ENCODE measurements at regions not wholly inside any gene's neighbourhood (a gene's known extent, or its start where the extent isn't known, plus 50 kb on each side); places are given as distances from the start of the nearest gene placed in this dataset.

- DNase-seq, result no peak
Measured at GRCh38 chr1:98478121-98478520, 183.4 kb upstream of the SNX7 start.

- no peak for DNase-seq
Measured at GRCh38 chr1:98472878-98473277, 188.6 kb upstream of the SNX7 start.

- DNase-seq, result no peak
Measured at GRCh38 chr1:98471633-98472032, 189.9 kb upstream of the SNX7 start.

GRCh38 chr1:98468111-98468717 lies 193.3 kb upstream of the SNX7 start:
- DNase-seq, result peak; percentile 56 to 57

- DNase-seq, result no peak
Measured at GRCh38 chr1:98467586-98467985, 193.9 kb upstream of the SNX7 start.

GRCh38 chr1:98467122-98467521 lies 194.4 kb upstream of the SNX7 start:
- no peak for DNase-seq

- DNase-seq, result no peak
Measured at GRCh38 chr1:98461873-98462385, 199.6 kb upstream of the SNX7 start.

- DNase-seq, result no peak
Measured at GRCh38 chr1:98460136-98460535, 201.4 kb upstream of the SNX7 start.

GRCh38 chr1:98459486-98459870 lies 202.0 kb upstream of the SNX7 start:
- DNase-seq, result no peak

- no peak for DNase-seq
Measured at GRCh38 chr1:98458511-98459485, 202.7 kb upstream of the SNX7 start.

GRCh38 chr1:98457248-98457647 lies 204.3 kb upstream of the SNX7 start:
- DNase-seq, result no peak

GRCh38 chr1:98454666-98455065 lies 206.9 kb upstream of the SNX7 start:
- no peak for DNase-seq

GRCh38 chr1:98453066-98453465 lies 208.5 kb upstream of the SNX7 start:
- no peak for DNase-seq

- DNase-seq, result no peak
Measured at GRCh38 chr1:98452162-98452561, 209.4 kb upstream of the SNX7 start.

GRCh38 chr1:98441281-98441680 lies 220.2 kb upstream of the SNX7 start:
- no peak for DNase-seq

GRCh38 chr1:98439471-98439870 lies 222.1 kb upstream of the SNX7 start:
- no peak for DNase-seq

GRCh38 chr1:98437540-98437939 lies 224.0 kb upstream of the SNX7 start:
- DNase-seq, result no peak

GRCh38 chr1:98437011-98437410 lies 224.5 kb upstream of the SNX7 start:
- no peak for DNase-seq

- DNase-seq, result no peak
Measured at GRCh38 chr1:98429965-98430443, 231.5 kb upstream of the SNX7 start.

- DNase-seq, result no peak
Measured at GRCh38 chr1:98428864-98429263, 232.7 kb upstream of the SNX7 start.

- DNase-seq, result no peak
Measured at GRCh38 chr1:98427664-98428063, 233.9 kb upstream of the SNX7 start.

- DNase-seq, result no peak
Measured at GRCh38 chr1:98426092-98426491, 235.4 kb upstream of the SNX7 start.

- DNase-seq, result no peak
Measured at GRCh38 chr1:98422816-98423215, 238.7 kb upstream of the SNX7 start.

- DNase-seq, result no peak
Measured at GRCh38 chr1:98421085-98421435, 240.5 kb upstream of the SNX7 start.
